Mesothelial cell of epicardium (in vitro differentiated cells): ENCODE measurements at regions not wholly inside any gene's neighbourhood (a gene's known extent, or its start where the extent isn't known, plus 50 kb on each side); places are given as distances from the start of the nearest gene placed in this dataset.

Experiments used
- DNase-seq, 2 experiments: peaks; one replicate each; pipeline ENCODE4 v3.0.0; 2021; ENCODE audit warnings: low spot score in 2 of 2; ENCODE audit not compliant: unreplicated experiment in 2 of 2
- H3K27ac Mint-ChIP-seq: 2 replicates; pipeline ENCODE4 v1.8.0; 2021; ENCODE audit warnings: mixed read lengths
- H3K27me3 Mint-ChIP-seq: 2 replicates; pipeline ENCODE4 v1.8.0; 2021; ENCODE audit warnings: low read depth, mixed read lengths
- H3K36me3 Mint-ChIP-seq: 2 replicates; pipeline ENCODE4 v1.8.0; 2021; ENCODE audit warnings: mixed read lengths
- H3K4me1 Mint-ChIP-seq: 2 replicates; pipeline ENCODE4 v1.8.0; 2021; ENCODE audit warnings: mixed read lengths
- H3K4me3 Mint-ChIP-seq: 2 replicates; pipeline ENCODE4 v1.8.0; 2021; ENCODE audit warnings: mild to moderate bottlenecking, moderate library complexity, mixed read lengths
- H3K9me3 Mint-ChIP-seq: 2 replicates; pipeline ENCODE4 v1.8.0; 2021; ENCODE audit warnings: mixed read lengths
- CTCF ChIP-seq: fragments of 200-600 bp; sonication (generic); IDR thresholded peaks from one replicate; pipeline ENCODE4 v1.5.0; 2021; ENCODE audit warnings: antibody characterized with exemption; ENCODE audit not compliant: unreplicated experiment

- peaks cover 22% of the 10 kb centered on the region for H3K9me3 Mint-ChIP-seq
- H3K27me3 Mint-ChIP-seq, result no peaks in the 10 kb centered on the region
- TF ChIP-seq CTCF, result no peak
- H3K4me3 Mint-ChIP-seq, result no peak overlapping the region
- no peaks in the 10 kb centered on the region for H3K36me3 Mint-ChIP-seq
- H3K4me1 Mint-ChIP-seq, result peaks cover 14% of the 10 kb centered on the region
- no peak for DNase-seq
- no peak overlapping the region for H3K27ac Mint-ChIP-seq
These were observed 77.7 kb upstream of the LRRC55 start for GRCh38 chr11:57103899-57104605.

- Mint-ChIP-seq H3K9me3 (peaks cover 14% of the 10 kb centered on the region), H3K27me3 (no peaks in the 10 kb centered on the region), H3K4me1 (no peaks in the 10 kb centered on the region), H3K4me3 (no peak overlapping the region), H3K27ac (no peak overlapping the region), H3K36me3 (no peaks in the 10 kb centered on the region)
- no peak for TF ChIP-seq CTCF
- DNase-seq, result no peak
These were observed 72.4 kb upstream of the LRRC55 start for GRCh38 chr11:57109331-57109730.

GRCh38 chr11:57111619-57112018 lies 70.1 kb upstream of the LRRC55 start:
- Mint-ChIP-seq H3K4me3 (no peak overlapping the region), H3K36me3 (no peaks in the 10 kb centered on the region), H3K27me3 (no peaks in the 10 kb centered on the region), H3K4me1 (no peaks in the 10 kb centered on the region), H3K9me3 (peaks cover 9% of the 10 kb centered on the region), H3K27ac (no peak overlapping the region)
- TF ChIP-seq CTCF, result no peak
- DNase-seq, result no peak

DNA sequence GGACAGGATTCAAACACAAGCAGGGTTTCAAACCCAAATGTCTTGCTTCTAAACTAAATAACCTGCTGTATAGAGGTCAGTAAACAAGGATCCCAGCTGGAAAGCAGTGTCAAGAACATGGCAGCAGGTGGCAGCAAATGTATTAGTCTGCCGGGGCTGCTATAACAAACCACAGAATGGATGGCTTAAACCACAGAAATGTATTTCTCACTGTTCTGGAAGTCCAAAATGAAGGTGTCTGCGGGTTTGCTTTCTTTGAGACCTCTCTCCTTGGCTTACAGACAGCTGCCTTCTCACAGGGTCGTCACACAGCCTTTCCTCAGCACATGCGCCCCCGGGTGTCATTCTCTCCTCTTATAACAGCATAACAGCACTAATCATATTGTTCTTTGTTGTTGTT lies 65.1 kb upstream of the LRRC55 start:
- H3K9me3 Mint-ChIP-seq, result peaks cover 5% of the 10 kb centered on the region
- no peaks in the 10 kb centered on the region for H3K27me3 Mint-ChIP-seq
- H3K4me3 Mint-ChIP-seq, result no peak overlapping the region
- peak; percentile 14 for TF ChIP-seq CTCF
- H3K27ac Mint-ChIP-seq, result no peak overlapping the region
- no peak for DNase-seq
- H3K4me1 Mint-ChIP-seq, result peaks cover 10% of the 10 kb centered on the region
- no peaks in the 10 kb centered on the region for H3K36me3 Mint-ChIP-seq

DNA sequence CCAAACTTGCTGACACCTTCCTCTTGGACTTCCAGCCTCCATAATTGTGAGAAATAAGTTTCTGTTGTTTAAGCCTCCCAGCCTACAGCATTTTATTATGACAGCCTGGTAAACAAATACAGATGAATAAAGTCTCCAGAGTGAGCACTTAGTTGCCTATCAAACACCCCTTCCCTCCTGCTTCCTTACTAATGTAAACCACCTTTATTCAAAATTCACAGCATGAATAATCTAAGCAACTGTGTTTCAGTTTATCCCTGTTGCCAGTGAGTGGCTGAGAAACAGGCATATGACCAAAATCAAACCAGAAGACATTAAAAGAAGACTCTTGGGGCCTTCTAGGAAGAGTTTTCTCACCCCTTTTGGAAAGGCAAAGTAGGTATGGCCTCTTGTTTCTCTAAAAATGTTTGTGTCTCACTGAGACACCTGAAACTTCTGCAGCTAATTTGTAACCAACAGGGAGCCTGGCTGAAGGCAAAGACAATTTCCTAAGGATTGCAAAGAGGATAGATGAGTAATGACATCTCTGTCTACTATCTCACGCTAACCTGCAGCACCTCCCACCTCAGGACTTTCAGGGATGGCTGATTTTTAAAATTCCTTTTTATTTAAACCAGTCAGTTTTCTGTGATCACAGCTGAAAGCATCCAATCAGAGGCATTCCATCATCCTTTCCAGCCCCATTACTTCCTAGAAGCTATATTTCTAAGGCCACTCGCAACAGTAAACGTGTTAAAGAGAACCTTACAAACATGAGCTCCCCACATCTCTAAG lies 61.4 kb upstream of the LRRC55 start:
- Mint-ChIP-seq H3K9me3 (peaks cover 5% of the 10 kb centered on the region), H3K4me1 (peaks cover 38% of the 10 kb centered on the region), H3K27ac (peak overlapping the region; percentile 7), H3K4me3 (no peak overlapping the region), H3K27me3 (no peaks in the 10 kb centered on the region), H3K36me3 (no peaks in the 10 kb centered on the region)
- TF ChIP-seq CTCF, result no peak
- no peak for DNase-seq
